HUDEP-2 (cell line): ENCODE measurements at regions not wholly inside any gene's neighbourhood (a gene's known extent, or its start where the extent isn't known, plus 50 kb on each side); places are given as distances from the start of the nearest gene placed in this dataset.

Source experiments
- DNase-seq, 76 experiments: peaks; one replicate each; lab custom pipeline; 2025; ENCODE audit not compliant: unreplicated experiment in 76 of 76; lab: John Stamatoyannopoulos, UW

DNA sequence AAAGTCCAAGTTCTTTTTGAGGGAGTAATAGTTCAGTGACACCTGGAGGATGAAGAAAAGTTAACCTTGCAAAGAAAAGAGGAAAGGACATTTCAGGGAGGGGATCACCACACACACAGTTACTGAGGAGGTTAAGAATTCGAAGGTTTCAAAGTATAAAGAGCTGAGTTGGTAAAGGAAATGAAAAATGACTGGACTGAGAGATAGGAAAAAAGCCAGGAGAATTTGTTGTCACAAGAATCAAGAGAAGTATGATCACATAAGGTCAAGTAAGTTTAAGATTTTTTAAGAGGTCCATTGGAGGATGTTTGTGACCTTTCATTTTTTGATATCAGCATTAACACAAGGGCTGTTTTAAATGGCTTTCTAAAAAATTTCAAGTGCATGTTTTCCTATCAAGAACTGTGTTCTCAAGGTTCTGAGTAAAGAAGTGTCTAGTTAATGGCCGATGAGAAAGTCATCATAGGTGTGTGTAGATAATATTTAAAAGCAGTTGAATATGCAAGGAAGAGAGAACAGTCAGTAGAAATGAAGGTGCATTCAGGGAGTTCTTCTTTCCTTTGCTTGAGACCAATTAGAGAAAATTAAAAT, 189.2 kb upstream of the RBMS3 start:
- no peak for DNase-seq

DNA sequence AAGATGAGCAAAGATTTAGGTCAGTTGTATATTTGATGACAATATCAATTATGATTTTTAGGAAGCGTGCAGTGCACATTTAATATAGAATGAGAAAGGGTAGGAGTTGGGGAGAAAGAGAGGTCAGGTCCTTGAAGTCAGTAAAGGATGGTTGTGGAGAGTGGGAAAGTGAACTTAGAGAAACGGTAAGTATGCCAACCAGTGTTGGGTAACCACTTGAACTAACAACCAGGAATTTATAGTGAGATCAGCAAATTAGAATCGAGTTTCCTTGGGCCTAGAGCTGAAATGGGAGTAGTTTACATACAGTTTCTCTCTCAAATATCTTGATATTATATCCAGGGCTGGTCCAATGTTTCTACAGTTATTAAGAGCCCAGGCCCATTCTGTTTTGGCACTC, 188.5 kb upstream of the RBMS3 start:
- DNase-seq: no peak

DNA sequence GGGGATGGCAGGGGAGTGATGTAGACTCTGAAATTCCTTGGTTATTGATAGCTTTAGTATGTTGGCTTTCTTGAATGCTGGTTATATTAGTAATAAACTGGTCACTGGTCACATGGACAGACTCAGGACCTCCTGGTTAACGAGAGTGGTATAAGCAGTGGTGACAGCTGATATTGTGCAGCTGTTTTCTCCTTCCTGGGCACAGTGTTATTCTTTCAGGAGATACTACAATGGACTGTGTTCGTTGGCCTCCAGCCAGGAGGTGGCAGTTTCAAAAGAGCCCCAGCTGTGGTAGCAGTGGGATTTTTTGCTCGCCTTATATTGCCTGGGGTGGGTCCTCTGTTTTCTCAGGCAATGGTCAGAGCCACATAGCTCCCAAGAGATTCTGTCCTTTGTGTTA, 181.6 kb upstream of the RBMS3 start:
- no peak for DNase-seq

DNA sequence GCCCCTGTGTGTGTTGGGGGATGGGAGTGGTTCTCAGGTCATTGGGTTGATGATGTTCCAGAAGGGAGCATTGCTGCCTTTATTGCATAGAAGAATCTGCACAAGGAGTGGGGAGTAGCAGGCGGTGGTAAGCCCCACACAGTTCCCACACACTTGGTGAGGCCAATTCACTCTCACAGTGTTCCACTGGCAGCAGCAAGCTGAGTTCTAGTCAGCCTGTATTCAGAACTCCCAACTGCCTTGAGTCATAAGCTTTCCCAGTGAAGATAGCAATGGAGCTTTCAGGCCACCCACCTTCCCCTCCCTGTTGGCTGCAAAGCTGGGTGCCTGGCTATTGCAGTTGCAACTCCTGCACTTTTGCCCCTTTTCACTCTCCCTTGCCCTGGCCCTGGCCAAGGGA, 181.1 kb upstream of the RBMS3 start:
- no peak for DNase-seq

DNA sequence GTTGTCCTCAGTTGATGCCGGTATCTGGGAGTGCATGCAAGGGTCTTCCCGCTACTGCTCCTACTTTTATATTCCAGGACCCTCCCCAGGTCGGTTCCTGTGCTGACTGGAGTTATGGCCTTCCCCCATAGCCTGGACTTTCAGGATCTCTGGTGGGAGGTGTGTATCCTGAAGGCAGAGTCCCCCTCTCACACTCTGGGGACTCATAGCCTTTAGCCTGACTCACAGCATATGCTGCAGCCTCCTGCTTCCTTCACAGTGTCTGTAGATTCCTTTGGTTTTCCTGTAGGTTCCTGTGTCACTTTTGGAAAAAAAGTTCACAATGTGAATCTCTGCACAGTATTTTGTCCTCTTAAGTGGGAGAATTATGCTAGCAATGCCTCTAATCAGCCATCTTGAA, 180.6 kb upstream of the RBMS3 start:
- no peak for DNase-seq

DNA sequence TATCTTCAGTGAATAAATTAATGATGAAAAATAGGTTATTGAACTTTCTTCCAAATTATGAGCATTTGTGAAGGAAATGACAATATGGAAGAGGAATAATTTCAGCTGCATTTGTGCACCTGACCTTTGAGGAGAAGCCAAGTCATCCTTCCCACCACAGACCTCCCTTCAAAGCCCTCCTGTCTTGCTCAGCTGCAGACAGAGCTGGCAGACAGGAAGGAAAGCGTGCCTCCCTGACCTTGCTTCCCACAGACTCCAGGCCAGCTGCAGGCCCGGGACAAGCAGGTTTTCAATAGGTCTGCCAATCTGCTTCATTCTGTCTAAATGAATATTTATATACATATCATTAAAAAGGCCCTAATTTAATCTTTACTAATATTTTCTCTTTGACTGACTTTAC, 152.9 kb upstream of the RBMS3 start:
- no peak for DNase-seq

DNA sequence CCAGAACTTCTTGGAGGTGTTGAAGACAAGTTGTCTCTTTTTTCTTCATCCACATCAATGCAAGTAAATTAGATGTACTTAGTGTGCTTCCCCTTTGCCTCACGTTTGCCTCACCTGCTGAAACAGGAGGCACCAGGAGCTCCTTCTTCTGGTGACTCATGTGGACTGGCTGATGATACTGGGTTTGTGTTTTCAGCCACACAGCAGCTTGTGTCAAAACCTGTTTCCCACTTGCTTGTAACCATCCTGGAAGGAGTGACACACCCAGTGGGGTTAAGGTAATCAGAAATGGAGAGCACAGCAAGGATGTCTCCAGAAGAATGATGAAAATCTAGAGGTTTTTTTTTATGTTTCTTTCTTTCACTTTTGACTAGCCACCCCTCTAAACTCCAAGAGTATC, 143.3 kb upstream of the RBMS3 start:
- DNase-seq: no peak

DNA sequence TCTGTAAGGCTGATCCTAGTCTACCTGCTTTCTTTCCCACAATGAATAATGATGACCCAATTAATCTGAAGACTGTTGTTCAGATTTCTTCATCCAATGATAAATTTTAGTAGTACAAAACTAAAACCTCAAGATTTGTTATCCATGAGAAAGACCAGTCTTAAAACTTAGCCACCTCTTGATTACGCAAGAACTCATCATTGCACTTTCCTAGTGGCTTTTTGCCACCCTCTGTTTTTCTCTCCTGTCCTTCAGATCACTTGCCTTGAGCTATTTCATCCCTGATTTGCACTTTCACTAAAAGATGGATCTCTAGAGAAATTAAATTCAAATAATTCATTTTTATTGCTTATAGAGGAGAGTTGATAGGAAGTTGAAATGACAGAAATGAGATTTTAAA, 142.7 kb upstream of the RBMS3 start:
- DNase-seq: no peak

DNA sequence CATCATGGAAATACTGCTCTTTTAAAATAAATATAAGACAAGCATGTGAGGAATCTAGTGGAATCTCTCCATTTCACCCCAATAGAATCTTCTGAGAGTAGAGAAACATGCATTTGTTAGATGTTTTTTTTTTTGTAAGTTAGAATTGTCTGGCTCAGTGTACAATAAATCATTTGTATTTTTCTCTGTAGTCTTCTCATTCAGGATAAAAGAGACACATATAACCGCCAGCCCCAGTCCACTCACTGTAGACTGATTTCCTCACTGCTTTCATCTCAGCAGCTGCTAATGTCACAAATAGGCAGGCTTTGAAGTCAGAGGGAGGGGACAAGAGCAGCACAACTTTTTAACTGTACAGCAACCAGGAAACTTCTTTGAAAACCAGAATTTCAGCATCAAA, 140.2 kb upstream of the RBMS3 start:
- DNase-seq: no peak

DNA sequence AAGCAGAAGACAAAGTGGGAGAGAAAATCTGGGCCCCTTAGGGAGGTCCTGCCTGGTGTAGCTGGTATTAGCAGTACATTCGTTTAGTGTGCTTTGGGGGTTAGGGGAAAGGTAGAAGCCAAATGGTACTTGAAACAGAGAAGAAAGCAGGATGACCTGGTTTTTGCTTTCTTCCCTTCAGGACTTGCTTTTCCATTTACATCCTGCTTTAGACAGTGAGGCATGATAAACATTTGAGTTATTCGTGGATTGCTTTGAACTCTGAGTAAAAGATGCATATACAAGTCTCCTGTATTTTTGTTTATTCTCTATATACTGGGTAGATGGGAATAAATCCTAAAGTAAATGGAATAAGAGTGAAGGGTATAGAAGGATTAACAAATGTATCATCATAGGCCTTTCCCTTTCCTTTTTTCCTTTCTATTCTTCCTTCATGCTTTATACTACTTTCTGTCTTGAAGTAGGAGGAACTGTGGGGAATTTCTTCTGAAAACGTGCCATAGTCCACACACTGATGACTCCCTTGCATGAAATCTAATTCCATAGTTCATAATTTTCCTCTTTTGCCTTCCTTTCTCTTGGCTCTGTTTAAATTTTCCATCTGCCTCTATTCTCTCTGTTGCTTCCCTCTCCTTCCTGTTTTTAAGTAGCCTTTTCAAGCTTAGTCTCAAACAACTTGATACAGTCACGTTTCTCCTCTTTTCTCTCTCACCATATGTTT, 139.5 kb upstream of the RBMS3 start:
- no peak for DNase-seq

DNA sequence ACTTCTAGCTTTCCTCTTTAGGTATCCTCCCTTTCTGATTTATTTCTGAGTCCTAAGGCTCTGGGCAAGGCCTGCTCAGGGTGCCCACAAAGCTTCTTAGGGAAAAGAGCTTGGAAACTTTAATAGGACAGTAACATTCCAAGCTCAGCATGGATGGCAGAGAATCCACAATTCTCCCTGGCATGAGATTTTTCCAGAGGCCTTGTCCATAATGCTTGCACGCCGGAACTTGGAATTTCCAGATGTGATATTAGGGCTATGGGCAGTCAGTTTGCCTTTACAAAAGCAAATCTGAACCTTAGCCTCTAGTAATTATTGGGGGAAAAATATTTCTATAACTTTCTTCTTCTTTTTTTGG, 139.0 kb upstream of the RBMS3 start:
- no peak for DNase-seq

DNA sequence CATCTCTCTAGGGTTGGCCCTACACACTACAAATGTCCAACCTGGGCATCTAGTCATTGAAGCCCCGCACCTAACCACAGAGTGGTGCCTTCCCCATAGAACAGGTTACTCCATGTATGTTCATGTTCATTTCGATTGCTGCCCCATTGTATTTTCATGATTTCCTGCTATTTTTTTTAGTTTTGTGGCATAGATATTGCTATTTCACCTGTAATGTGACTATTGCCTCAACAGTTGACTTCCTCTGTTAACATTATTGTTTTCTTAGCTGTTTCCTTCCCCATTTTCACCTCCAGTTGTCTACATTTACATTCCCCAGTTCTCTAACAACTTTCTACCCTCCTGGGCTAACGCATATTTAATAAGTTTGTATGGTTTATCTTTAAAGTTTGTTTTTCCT, 137.7 kb upstream of the RBMS3 start:
- no peak for DNase-seq

DNA sequence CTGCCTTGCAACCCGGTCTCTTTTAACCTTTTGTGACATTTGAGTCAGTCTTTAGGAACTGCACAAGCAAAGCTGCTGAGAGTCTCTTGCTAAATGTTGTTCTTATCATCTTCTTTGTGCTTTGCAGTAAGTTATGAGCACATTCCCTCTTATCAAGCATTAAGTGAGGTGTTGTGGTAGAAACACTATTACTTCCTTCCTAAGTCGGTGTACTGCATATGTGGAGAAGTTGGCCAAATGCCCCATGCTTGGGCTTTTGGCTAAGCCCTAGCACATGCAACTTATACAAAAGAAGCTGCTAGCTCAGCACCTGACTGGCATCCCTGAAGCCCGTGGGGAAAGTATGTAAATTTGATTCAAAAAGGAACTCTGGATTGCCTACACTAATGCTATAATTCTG, 136.5 kb upstream of the RBMS3 start:
- no peak for DNase-seq

DNA sequence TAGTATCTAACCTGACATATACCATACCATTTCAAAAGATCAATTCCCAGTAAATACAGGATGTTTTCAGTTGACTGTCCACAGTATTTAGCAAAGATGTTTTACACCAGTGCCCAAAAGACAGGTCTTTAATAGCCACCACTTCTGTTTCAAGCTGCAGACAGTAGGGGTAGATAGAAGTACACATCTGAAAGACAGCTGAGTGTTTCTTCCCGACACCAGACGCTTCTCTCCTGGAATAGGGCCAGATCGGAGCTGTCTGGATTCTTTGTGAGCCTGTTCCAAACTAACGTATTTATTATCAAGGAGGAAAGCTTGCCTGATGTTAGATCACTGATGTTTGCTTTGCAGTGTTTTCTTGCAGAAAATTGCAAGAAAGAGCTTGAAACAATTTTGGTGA, 136.1 kb upstream of the RBMS3 start:
- no peak for DNase-seq

DNA sequence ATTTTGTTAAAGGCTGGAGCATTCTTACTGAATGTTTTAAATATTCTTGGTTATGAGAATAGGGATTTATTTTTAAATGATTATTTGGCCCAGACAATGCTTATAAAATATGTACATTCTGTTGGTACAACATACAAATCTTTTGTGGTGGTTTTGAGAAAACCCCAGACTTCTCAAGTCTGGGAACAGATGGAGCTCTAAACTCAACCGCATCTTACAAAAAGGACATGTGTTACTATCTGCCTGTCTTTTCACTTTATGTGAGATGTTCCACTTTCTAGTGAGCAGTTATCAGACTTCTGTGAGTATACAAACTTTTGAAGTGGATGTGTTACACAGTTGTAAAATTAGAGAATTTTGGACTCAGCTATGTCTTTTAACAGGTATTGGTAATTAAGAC, 135.5 kb upstream of the RBMS3 start:
- no peak for DNase-seq

DNA sequence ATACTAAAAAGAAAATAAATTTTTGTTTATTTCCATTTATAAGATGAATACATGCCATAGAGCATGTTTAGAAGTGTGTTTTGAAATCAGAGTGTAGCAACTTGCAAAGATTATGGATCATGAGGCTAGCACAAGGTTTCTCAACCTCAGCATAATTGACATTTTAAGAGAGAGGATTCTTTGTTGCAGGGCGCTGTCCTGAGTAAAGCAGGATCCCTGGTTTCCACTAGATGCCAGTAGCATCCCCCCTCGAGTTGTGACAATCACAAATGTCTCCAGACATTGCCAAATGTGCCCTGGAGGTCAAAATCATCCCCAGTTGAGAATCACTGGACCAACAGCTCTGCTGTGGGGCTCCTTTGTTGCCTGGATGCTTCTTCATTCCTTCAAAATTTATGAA, 128.5 kb upstream of the RBMS3 start:
- no peak for DNase-seq

DNA sequence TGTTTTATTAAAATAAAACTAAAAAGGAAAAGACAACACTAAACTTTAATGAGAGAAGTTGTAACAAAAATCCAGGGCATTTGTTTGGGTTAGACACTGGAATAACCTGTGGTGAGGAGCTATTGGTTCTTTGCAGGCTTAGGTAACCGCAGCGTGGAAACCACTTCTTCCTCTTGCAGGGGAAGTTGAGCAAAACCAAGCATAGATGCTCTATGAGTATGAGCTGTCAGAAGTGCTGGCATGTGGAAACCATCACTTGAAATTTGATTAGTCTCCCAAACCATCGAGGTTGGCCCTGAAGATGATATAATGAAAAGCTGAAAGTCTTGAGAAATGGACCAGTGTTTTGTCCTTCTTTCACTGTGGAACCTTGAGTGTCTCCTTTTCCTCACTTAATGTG, 127.1 kb upstream of the RBMS3 start:
- no peak for DNase-seq

DNA sequence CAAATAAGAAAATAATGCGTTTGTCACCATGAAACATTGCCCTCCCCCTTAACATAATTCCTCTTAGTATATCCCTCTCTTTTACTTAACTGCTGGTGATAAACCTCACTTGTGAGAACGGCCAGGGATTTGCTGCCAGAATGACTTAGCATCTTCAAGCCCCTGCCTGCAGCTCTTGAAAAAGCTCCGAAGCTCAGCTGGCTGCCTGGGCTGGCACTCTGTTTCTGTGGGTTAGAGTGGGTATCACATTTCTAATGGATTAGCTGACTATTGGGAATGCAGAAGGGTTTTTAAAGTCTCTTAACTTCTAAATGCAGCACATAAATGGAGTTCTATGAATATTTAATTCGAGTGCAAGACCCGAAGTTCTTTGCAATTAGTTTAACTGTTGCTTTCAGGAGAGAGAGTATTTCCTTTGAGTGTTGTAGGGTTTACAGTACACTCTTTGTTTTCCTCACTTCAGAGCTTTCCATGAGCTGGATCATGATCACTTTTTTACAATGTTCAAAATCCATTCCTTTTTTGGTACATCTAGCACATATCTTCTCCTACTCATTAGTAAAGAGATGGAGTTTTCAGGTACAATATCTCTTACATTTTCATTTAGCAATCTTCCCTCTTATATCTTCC, 124.7 kb upstream of the RBMS3 start:
- DNase-seq: no peak

DNA sequence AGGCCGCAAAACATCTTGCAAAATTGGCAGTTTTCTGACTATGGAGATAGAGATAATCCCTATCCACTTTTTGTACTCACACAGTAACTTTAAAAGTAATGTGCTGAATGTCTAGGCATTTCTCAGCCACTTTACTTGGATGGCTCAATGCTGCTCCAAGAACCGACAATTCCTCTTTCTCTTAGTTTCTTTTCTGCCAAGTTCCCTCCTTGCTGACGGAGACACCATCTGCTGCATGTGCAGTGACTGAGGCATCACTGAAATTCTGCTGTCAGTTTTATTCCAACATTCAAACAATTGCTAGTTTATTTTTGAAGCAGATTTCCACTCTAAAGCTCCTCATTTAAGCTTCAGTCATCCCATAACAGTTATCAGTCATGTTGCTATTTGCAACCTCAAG, 116.0 kb upstream of the RBMS3 start:
- DNase-seq: no peak

DNA sequence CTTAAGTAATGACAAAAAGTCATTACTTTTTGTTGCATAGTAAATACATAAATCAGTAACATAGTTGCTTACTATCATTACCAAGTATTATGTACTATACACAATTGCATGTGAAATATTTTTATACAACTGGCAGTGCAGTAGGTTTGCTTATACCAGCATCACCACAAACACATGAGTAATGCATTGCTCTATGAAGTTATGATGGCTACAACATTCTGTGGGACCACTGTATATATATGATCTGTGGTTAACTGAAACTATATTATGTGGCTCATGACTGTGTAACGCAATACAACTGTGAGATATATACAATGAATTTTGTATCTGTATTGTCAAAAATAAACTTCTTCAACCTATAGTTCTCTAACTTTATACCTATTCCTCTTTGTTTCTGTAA, 113.7 kb upstream of the RBMS3 start:
- no peak for DNase-seq

DNA sequence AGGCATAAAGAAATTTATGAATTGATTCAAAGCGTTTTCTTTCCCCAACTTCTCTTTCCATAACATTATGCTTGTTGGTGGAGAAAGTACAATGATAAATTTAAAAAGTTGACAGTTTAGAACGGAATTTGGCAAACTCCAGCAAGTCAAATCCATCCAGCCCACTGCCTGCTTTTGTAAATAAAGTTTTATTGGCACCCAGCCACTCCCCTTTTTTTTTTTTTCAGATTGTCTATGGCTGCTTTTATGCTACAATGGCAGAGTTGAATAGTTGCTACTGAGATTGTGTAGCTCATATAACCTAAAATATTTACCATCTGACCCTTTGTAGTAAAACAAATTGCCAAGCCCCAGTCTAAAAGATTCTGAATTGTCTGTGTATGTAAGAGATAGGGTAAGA, 112.8 kb upstream of the RBMS3 start:
- no peak for DNase-seq

DNA sequence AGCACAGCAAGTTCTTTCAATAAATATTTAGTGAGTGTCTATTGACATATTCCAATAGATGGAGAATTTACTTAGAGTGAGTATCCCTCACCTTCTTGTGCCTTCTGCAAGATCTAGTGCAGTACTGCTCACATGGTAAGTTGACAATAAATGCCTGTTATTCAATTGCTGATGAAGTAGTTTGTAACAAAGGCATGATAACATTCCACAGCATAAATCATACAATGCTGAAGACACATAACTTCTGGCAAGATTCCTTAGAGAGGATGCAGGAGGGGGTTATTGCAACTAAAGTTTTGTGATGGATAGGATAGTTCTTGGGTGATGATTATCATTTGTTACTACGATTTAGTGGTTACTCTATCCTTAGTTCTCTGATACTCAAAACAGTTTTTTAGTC, 112.2 kb upstream of the RBMS3 start:
- DNase-seq: no peak

DNA sequence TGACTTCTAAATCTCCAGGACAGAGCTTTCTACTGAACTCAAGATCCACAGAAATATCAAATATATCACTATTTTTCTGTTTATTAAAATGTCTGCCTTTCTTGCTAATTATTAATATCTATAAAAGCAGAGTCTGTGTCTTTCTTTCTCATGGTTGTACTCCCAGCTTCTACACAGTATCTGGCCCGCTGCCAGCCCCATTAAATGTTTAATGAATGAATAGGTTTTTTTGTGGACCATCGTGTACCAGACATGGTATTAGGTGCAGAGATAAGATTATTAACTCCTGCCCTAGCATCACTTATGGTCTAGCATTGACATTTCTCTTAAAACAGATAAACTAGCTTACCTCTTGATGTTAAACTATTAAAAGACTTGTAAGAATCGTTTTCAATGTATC, 111.4 kb upstream of the RBMS3 start:
- DNase-seq: no peak
